NCI-H774 (cell line): ENCODE measurements at regions not wholly inside any gene's neighbourhood (a gene's known extent, or its start where the extent isn't known, plus 50 kb on each side); places are given as distances from the start of the nearest gene placed in this dataset.
A peak's percentile ranks its signal among the peaks of the same experiment; 100 is the strongest.
"Not testable (repeated sequence)": the region's sequence is repeated elsewhere in the genome, so short reads cannot be mapped to it uniquely, and the experiment has no call there.

Experiments
- DNase-seq: peaks from one replicate; lab custom pipeline; 2025; lab: John Stamatoyannopoulos, UW

DNA sequence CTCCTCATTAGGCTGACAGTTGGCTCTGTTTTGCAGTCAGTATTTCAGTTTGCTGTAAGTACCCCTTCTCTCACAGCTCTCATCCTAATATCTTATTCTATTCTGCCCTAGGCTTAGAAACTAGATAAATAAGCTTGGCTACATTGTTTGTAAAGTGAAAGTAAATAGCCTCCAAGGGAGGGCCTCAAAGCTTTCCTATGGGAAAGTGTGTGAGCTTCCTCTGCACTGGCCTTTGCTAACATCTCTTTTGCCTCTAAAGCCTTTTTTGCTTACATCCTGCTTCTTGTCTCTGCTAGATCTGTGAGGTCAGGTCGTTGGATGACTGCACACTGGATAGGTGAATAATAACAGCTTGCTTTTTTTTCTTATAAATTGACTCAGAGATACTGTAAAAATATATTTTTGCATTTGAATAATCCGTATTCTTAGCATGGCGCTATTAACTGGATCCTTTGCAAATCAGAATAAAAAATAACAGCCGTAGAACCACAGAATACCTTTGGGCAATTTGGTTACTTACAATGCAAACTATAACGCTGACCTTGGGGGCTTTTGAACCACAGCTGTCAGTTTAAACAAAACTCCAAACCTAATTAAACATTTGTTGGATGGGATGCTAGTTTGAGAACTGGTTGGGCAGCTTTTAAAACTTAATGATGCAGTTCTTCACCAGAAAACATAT lies 55.1 kb downstream of the TTC6 start:
- no peak for DNase-seq

DNA sequence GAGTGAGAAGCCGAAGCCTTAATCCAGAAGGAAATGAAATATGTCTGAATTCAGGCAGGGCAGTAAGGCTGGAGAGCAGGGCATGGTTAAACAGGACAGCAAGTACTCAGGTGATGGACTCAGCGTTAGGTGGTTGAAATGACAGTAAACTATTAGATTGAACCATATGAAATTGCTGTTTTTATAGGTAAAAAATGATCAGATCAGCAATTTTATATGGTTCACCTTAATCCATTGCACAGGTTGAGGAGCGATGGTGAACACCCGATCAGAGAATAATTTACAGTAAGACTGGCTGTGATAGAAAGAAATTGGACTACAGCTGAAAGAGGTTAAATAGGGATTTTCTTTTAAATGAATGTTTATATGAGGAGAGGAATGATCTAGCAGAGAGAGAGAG lies 56.6 kb downstream of the TTC6 start:
- no peak for DNase-seq

DNA sequence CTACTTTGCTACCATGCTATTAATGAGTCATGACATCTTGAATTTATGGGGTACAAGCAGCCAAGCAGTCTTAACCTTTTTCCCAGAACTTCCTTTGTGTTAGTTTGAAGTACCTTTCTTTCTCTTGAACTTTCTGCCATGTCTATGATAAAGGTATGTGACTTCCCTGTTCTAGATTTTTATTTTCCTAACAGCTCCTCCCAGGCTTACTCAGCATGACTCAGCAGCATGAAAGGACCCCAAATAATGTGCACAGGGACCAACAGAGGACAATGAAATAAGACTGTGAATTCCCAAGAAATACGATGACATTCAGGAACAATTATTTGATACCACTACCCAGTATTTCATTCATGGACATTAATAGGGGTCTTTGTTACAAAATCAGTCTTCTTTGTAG lies 60.0 kb downstream of the TTC6 start:
- DNase-seq, result no peak

DNA sequence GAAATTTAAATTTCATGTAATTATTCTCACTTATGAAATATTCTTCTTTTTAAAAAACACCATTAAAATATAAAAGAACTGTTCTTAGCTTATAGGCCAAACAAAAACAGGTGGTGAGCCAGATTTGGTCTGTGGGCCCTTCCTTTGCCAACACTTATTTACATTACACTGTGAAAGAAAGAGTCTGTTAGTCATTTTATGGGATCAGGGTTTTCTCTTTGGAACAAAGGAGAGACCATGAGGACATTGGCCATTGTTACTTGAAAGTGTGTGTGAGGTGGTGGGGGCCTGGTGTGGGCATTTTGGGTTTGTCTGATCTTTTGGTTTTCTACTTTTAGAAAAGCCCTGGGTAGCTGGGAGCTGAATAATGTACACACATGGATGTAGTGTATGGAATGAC lies 62.7 kb downstream of the TTC6 start:
- peak; percentile 36 for DNase-seq

DNA sequence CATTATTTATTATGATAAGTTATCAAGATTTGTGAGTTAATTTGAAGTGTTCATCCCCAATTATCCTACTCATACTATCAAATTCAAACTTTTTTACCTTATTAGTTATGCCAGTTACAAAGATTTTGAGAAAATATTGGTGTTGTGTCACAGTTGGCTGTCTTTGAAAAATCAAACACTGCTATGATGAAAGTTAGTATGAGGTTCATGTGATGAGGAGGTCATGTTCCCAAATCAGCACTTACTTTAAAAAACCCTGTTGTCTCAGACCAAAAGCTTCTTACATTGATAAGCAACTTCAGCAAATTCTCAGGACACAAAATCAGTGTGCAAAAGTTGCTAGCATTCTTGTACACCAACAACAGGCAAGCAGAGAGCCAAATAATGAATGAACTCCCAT lies 68.1 kb downstream of the TTC6 start:
- no peak for DNase-seq

DNA sequence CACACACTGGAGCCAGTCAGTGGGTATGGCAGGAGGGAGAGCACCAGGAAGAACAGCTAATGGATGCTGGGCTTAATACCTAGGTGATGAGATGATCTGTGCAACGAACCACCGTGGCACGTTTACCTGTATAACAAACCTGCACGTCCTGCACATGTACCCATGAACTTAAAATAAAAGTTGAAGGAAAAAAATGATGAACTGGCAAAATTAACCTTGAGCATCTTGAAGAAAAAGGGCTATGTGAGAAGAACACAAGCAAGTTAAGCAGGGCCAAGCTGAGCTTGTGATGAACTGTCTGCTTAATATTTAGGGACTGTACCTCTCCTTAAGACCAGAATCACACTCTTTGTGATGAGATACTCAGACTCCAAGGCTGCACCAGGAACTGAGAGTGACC lies 70.0 kb downstream of the TTC6 start:
- no peak for DNase-seq

DNA sequence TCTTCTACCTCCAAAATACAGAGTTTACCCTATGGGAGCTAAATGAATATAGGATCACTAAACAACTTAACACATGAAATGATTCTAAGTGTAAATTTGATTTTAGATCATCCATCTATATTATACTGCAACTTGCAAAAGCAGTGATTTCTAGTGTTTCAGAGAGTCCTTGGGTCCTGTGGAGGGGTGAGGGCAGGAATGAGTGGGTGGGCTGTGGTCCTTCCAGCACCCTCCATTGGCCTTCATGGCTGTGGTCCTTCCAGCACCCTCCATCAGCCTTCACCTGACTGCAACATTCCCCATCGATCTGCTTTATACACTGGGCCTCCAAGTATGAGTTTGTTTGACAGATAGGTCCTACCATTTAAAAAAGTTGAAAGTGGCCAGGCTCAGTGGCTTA lies 70.5 kb downstream of the TTC6 start:
- no peak for DNase-seq

DNA sequence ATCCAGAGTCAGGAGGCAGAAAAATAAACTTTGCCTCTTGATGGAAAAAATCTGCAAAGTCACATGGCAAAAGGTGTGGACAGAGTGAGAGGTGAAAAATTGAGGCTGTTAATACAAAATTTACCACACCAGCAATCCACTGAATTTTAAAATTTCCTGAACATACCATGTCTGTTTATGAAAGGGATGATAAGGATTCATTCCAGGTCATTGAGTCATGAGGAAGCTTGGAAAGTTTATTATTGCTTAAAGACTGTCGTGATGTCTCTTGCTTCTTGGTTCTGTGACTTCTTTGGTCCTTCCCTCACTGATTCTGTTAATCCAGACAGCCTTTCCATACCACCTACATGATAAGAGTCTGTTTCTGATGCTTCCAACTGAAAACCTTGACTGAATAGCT lies 73.2 kb downstream of the TTC6 start:
- DNase-seq, result no peak

DNA sequence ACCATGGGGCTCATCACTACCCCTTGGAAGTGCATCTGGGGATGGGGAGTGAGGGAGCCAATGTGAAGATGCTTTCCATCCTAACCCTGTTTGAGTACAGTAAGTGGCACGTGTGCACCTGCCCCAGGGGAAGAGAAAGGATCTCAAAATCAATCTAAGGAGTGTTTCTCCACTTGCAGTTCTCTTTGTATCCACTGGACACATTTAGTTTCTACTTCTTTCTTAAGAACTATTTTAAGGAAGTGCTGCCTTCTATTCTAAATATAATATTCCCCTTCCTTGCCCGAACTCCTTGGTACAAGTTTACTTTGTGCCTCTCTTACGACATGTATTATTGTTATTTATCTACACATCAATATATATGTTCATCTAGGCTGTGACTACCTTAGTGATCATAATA lies 73.8 kb downstream of the TTC6 start:
- DNase-seq, result no peak

DNA sequence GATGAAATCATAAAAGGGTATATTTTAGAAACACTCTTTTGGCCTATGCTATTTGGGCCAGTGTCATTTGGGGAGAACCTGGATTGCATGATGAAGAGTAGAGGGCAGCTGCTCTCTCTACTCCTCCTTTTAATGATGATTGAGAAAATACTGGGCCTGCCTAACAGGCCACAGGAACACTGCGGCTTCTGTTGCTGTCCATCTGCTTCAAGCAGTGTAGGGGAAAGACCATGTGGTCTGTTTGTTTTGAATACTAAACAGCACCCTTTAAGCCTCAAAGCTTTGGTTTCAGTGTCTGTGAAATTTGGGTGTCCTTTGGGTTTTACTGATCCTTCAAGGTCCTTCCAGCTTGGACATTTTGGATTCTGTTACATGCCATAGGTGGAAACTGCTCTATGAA lies 78.0 kb downstream of the TTC6 start:
- DNase-seq, result no peak

DNA sequence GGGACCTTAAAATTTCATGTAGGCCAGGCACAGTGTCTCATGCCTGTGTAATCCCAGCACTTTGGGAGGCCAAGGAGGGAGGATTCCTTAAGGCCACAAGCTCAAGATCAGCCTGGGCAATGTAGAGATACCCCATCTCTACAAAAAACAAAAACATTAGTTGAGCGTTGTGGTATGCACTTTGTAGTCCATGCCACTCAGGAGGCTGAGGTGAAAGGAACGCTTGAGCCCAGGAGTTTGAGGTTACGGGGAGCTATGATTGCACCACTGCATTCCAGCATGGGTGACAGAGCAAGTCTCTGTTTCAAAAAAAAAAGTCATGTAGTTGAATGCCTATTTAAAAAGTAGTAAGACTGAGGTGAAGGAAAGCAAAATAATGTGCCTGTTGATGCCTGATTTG lies 83.5 kb downstream of the TTC6 start:
- DNase-seq, result no peak

DNA sequence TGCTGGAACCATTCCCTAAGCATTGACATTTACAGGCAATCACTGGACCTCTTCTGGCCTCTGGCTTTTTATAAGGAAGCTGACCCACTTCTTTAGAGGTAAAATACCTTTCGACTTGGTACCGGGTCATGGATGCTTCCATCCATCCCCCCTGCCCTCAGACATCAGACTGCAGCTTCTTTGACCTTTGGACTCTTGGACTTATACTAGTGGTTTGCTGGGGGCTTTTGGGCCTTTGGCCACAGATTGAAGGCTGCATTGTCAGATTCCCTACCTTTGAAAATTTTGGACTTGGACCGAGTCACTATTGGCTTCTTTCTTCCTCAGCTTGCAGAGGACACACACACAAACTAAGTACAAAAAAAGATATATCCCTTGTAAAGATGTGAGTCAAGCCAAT lies 86.1 kb downstream of the TTC6 start:
- DNase-seq, result no peak

DNA sequence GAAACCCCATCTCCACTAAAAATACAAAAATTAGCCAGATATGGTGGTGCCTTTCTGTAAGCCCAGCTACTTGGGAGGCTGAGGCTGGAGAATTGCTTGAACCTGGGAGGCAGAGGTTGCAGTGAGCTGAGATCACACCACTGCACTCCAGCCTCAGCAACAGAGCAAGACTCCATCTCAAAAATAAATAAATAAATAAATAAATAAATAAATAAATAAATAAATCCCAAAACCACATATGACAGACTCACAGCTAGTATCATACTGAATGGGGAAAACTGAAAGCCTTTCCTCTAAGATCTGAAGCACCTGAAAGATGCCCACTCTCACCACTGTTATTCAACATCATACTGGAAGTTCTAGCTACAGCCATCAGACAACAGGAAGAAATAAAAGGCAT lies 97.3 kb downstream of the TTC6 start:
- DNase-seq, result not testable (repeated sequence)

DNA sequence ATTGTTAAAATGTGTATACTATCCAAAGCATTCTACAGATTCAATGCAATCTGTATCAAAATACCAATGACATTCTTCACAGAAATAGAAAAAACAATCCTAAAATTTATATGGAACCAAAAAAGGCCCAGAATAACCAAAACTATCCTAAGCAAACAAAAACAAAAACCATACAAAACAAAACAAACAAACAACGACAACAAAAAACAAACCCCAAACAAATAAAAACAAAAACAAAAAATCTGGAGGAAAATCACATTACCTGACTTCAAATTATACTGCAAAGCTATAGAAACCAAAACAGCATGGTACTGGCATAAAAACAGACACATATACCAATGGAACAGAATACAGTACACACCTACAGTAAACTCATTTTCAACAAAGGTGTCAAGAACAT lies 98.0 kb downstream of the TTC6 start:
- DNase-seq, result not testable (repeated sequence)

DNA sequence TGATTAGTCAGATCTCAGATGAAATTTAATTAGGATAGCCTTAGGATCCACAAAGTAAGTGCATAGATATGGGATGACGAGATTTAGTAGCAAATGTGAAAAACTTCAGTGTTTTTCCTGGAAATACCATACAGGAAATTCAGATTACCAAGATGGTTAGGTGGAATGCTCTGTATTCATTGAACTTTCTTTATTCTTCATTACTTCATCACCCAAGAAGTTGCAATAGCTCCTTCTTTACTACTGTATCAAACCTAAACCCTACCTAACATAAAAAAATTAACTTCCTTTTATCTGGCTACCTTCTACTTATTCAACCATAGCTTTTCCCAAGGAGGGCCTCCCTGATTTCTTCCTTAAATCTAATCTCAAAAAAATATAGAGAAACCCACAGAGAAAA lies 100.4 kb downstream of the TTC6 start:
- DNase-seq, result no peak

DNA sequence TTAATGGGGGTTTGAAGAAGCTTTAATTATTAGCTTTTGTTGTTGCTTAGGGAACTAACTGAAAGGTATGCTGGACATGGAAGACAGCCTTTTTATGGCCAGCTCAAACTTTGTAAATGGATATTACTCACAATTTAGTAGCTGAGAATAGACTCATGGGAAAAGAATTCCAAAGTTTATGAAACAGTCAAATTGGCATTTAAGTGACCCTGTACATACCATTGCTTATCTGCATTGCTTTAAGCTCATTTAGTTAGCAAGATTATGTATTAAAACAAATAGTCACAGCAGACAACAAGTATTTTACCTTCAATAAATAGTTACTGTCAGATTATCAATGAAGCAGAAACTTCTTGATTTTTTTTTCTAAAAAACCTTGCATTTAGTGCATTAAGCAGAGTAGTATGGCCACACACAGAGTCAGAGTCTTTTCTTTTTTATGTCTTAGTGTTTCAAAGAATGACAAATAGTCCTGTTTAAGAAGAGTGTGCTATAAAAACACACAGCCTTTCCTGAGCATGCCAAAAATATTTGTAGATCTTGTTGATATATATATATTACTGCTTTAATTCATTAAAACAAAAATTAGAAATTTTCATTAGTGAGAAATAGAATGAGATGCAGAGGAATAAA lies 102.2 kb downstream of the TTC6 start:
- DNase-seq, result no peak

DNA sequence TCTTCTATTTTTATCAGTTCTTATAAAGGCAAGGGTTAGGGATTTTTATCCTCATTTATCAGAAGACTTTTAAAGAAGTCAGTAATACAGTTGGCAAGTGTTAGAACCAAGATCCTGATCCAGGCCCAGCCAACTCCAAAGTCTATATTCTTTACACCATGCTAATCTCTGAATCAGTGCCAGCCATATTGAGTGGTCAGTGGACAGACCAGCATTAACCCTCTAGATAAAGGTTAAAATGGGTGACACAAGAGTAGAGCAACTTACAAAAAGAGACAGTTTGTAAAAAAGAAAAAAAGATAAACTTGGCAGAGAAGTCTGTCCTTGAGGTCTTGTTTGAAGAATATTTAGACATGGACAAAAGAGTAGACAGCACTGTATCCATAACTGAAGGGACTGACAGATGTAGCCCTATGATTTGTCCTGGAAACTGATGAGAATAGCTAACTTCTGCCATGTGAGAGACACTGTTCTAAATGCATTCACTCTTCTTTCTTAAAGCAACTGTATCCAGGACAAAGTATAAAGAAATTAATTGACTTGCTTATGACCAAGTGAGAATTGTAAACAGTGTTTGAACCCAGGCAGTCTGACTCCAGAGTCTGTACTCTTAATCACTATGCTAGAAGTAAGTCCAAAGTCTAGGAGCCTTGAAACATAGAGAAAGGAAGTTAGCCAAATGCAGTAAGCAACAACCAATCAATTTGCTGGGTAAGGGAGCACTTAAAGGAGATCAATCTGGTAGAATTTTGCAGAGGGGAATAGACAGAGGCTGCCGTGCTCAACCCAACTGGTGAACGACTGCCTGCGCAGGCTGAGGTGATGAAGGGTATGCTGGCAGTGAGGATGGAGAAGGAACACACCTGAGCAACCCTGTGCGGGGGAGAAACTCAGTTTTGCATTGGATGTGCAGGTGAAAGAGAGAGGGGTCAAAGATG lies 103.7 kb downstream of the TTC6 start:
- DNase-seq, result no peak

DNA sequence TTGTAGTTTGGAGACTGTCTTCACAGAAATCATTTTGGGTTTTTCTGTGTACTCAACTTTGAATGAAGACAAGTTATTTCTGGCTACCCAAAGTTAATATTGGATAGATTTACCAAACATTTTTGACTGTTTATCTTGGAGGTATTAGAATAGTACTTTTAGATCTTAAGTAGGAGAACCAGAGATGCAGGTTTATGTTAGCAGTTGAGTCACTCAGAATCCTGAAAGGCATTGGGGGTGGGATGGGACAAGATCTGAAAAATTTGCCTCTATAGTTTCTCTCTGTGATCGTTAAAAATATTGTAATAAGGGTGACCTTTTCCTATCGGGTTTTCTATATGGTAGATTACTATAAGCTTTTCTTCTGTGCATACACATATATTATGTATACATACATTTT lies 112.3 kb downstream of the TTC6 start:
- no peak for DNase-seq

DNA sequence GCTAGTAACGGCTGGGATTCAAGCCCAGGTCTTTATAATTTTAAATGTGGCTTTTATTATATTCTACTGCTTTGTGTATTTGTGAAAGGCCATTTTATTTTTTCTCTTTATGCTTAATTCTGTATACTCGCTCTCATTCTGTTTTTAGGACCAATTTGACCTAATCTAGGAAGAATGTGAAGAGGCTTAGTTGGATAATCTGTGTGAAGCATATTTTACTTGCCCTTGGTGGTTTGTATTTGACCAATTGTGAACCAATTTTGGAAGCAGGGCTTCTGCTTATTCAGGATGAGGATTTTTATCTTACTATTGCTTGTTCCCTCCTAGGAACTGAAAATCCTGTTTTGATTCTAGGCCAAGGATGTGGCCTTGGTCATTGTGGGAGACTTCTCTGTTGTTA lies 113.1 kb downstream of the TTC6 start:
- DNase-seq, result no peak

DNA sequence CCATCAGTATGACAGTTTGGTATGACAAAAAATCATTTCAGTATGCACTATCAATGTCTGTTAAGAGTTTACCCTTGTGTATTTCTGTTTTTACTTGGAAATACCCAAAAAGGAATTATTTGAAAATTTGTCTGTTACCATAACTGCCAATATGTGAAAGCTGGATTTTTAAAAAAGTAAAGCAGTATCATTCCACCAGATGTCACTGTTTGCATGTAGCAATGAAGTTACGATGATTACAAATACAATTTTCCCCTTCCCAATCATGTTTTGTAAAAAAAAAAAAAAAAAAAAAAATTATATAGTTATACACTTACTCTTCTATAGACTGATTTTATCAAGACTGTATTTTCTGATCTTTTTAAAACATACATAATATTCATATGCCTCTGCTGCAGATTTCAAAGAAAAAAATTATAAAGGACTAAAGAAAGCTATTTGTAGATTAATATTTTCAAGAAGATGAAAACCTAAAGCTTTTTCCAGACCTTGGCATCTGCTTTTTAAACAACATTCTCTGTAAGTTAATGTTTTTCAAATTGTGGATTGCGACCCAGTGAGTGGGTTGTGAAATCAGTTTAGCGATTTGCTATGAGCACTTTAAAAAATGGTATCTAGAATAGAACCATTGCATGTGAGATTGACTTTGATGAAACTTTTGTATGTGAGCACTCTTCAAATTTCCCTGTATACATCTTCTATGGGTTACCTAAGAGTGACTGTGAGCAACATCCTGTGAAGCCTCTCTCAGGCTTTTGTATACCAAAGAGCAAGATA lies 114.2 kb downstream of the TTC6 start:
- no peak for DNase-seq

DNA sequence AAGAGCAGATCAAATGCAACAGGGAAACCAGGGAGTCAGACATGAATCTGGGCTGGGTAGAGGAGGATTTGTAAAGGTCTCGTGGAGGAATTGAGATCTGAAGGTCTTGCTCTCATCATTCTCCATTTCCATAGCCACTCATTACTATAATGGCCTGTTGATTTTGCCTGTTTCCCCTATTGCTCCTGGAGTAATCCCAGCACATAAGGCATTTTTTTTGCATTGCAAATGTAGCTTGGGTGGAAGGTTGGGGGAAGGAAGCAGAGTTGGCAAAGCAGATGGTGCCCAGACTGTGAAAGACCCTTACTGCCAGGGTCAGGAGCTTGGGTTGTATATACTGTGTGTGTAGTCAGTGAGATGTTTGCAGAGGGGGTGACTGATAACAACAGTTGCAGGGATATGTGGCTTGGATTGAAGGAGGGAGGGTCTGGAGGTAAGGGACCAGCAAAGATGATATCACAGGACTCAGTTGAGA lies 116.0 kb downstream of the TTC6 start:
- no peak for DNase-seq

DNA sequence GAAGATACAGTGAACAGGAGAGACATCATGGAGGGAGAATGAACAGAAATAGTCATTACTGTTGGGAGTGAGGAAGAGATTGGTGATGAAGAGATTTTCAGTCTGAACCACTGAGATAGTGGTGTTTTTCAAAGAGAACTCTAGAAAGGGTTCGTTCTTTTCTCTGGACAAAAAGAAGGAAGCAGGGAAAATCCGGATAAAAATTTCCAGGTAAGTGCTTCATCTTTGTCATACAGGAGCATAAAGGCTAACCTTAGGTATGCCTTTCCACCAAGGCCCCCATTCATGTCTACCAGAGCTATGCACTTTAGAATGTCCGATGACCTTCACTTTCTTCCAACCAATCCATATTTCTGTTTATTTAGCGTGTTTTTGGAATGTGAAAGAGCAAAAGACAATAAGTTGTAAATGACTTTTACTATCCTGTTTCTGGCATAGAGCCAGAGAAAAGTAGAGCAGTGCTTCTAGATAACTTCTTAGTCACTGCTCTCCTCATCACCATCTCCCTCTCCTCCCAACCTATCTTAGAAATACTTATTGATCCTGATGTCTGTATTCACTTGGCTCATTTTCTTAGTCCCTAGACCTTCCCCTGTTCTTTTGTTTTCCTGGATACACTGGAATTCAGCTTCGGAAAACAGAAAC lies 116.5 kb downstream of the TTC6 start:
- no peak for DNase-seq
